H9 (cell line): ENCODE measurements at regions not wholly inside any gene's neighbourhood (a gene's known extent, or its start where the extent isn't known, plus 50 kb on each side); places are given as distances from the start of the nearest gene placed in this dataset.

Experiments used
- DNase-seq: peaks from one replicate; pipeline ENCODE4 v3.0.0-alpha.2; 2017
- H2AFZ ChIP-seq: one replicate; pipeline ENCODE4 v1.6.1; 2013; ENCODE audit warnings: mild to moderate bottlenecking, low read length, control low read depth, moderate library complexity
- H2AK5ac ChIP-seq: 2 replicates; pipeline ENCODE4 v1.6.1; 2013; ENCODE audit warnings: low read length, control low read depth, mixed read lengths; ENCODE audit not compliant: insufficient read length
- H2BK120ac ChIP-seq: one replicate; pipeline ENCODE4 v1.6.1; 2013; ENCODE audit warnings: low read depth, mild to moderate bottlenecking, low read length, control low read depth, inconsistent platforms; ENCODE audit not compliant: poor library complexity, severe bottlenecking
- H2BK12ac ChIP-seq: 2 replicates; pipeline ENCODE4 v1.6.1; 2013; ENCODE audit warnings: low read length, control low read depth, mixed read lengths, low read depth; ENCODE audit not compliant: insufficient read length
- H2BK15ac ChIP-seq: 2 replicates; pipeline ENCODE4 v1.6.1; 2013; ENCODE audit warnings: low read depth, low read length, control low read depth
- H2BK20ac ChIP-seq: one replicate; pipeline ENCODE4 v1.6.1; 2013; ENCODE audit warnings: low read depth, mild to moderate bottlenecking, low read length, control low read depth, inconsistent platforms; ENCODE audit not compliant: poor library complexity, severe bottlenecking
- H2BK5ac ChIP-seq: 2 replicates; pipeline ENCODE4 v1.6.1; 2013; ENCODE audit warnings: low read length, control low read depth, mixed read lengths; ENCODE audit not compliant: insufficient read length
- H3K14ac ChIP-seq: 2 replicates; pipeline ENCODE4 v1.6.1; 2013; ENCODE audit warnings: low read length, control low read depth; ENCODE audit not compliant: insufficient read depth
- H3K18ac ChIP-seq: 2 replicates; pipeline ENCODE4 v1.6.1; 2013; ENCODE audit warnings: low read depth, mild to moderate bottlenecking, mixed read lengths, low read length, control low read depth; ENCODE audit not compliant: insufficient read length
- H3K23ac ChIP-seq: 2 replicates; pipeline ENCODE4 v1.6.1; 2013; ENCODE audit warnings: low read length, control low read depth, mixed read lengths, low read depth; ENCODE audit not compliant: insufficient read length
- H3K23me2 ChIP-seq: 2 replicates; pipeline ENCODE4 v1.6.1; 2013; ENCODE audit warnings: low read depth, mild to moderate bottlenecking, mixed read lengths, low read length, control low read depth; ENCODE audit not compliant: insufficient read length, poor library complexity, severe bottlenecking
- H3K27ac ChIP-seq: 2 replicates; pipeline ENCODE4 v1.5.1; 2013; ENCODE audit warnings: low read length, control low read depth, mixed read lengths, low read depth; ENCODE audit not compliant: insufficient read length
- H3K27me3 ChIP-seq: 2 replicates; pipeline ENCODE4 v1.6.1; 2013; ENCODE audit warnings: low read length, control low read depth, inconsistent platforms; ENCODE audit not compliant: insufficient read depth
- H3K4ac ChIP-seq: 2 replicates; pipeline ENCODE4 v1.6.1; 2013; ENCODE audit warnings: low read depth, mild to moderate bottlenecking, control low read depth, inconsistent platforms, low read length, moderate library complexity
- H3K4me1 ChIP-seq: 2 replicates; pipeline ENCODE4 v1.6.1; 2013; ENCODE audit warnings: low read length, control low read depth, inconsistent platforms; ENCODE audit not compliant: insufficient read depth
- H3K4me2 ChIP-seq: 2 replicates; pipeline ENCODE4 v1.6.1; 2013; ENCODE audit warnings: low read length, control low read depth, mixed read lengths; ENCODE audit not compliant: insufficient read length, insufficient read depth
- H3K56ac ChIP-seq: 2 replicates; pipeline ENCODE4 v1.6.1; 2013; ENCODE audit warnings: low read depth, mild to moderate bottlenecking, mixed read lengths, low read length, control low read depth; ENCODE audit not compliant: insufficient read length
- H3K79me1 ChIP-seq: 2 replicates; pipeline ENCODE4 v1.6.1; 2013; ENCODE audit warnings: low read depth, mild to moderate bottlenecking, moderate library complexity, low read length, control low read depth, inconsistent platforms; ENCODE audit not compliant: insufficient read depth, poor library complexity, severe bottlenecking
- H3K79me2 ChIP-seq: 2 replicates; pipeline ENCODE4 v1.6.1; 2013; ENCODE audit warnings: low read length, control low read depth, inconsistent platforms; ENCODE audit not compliant: insufficient read depth
- H3K9ac ChIP-seq: 2 replicates; pipeline ENCODE4 v1.6.1; 2013; ENCODE audit warnings: low read length, control low read depth, mixed read lengths; ENCODE audit not compliant: insufficient read length; ENCODE audit errors: extremely low read depth
- H3K9me3 ChIP-seq: one replicate; pipeline ENCODE4 v1.6.1; 2013; ENCODE audit warnings: low read depth, low read length, inconsistent platforms; ENCODE audit not compliant: control insufficient read depth
- H3T11ph ChIP-seq: one replicate; pipeline ENCODE4 v1.6.1; 2013; ENCODE audit warnings: mild to moderate bottlenecking, low read length, control low read depth, inconsistent platforms
- H4K20me1 ChIP-seq: one replicate; pipeline ENCODE4 v1.6.1; 2013; ENCODE audit not compliant: control insufficient read depth, insufficient read length, insufficient read depth
- H4K5ac ChIP-seq: 2 replicates; pipeline ENCODE4 v1.6.1; 2013; ENCODE audit warnings: low read depth, mild to moderate bottlenecking, mixed read lengths, low read length, control low read depth; ENCODE audit not compliant: insufficient read length
- H4K8ac ChIP-seq: replicated peaks from 2 replicates; pipeline ENCODE4 v1.6.1; 2013; ENCODE audit warnings: low read length, control low read depth, mixed read lengths, low read depth; ENCODE audit not compliant: insufficient read length
- H4K91ac ChIP-seq: 2 replicates; pipeline ENCODE4 v1.6.1; 2013; ENCODE audit warnings: low read depth, mild to moderate bottlenecking, moderate library complexity, mixed read lengths, low read length, control low read depth; ENCODE audit not compliant: insufficient read length
- H3K27ac Mint-ChIP-seq, 3 experiments: 2 replicates in 2 of 3; 3 replicates in 1 of 3; pipeline ENCODE4 v1.8.0; 2020 to 2021; ENCODE audit warnings: mixed read lengths in 3 of 3, mild to moderate bottlenecking in 1 of 3, moderate library complexity in 1 of 3
- H3K27me3 Mint-ChIP-seq: 2 replicates; pipeline ENCODE4 v1.8.0; 2021; ENCODE audit warnings: low read depth, mild to moderate bottlenecking, moderate library complexity, mixed read lengths
- H3K36me3 Mint-ChIP-seq, 3 experiments: 2 replicates in 2 of 3; 3 replicates in 1 of 3; pipeline ENCODE4 v1.8.0; 2020 to 2021; ENCODE audit warnings: low read depth in 3 of 3, mixed read lengths in 3 of 3; ENCODE audit not compliant: insufficient read depth in 1 of 3
- H3K4me1 Mint-ChIP-seq, 2 experiments: 2 replicates each; pipeline ENCODE4 v1.8.0; 2020; ENCODE audit warnings: mixed read lengths in 2 of 2
- H3K4me3 Mint-ChIP-seq, 2 experiments: 2 replicates in 1 of 2; 3 replicates in 1 of 2; pipeline ENCODE4 v1.8.0; 2020 to 2021; ENCODE audit warnings: mild to moderate bottlenecking in 2 of 2, mixed read lengths in 2 of 2, moderate library complexity in 1 of 2
- H3K9me3 Mint-ChIP-seq, 2 experiments: 2 replicates in 1 of 2; 3 replicates in 1 of 2; pipeline ENCODE4 v1.8.0; 2020; ENCODE audit warnings: mild to moderate bottlenecking in 2 of 2, mixed read lengths in 2 of 2, moderate library complexity in 1 of 2
- TF ChIP-seq, protein P1 (sequence below): fragments of 200-600 bp; sonication (generic); conservative IDR thresholded peaks from 3 replicates; pipeline ENCODE4 v1.8.0; 2021; ENCODE audit warnings: antibody characterized with exemption, mild to moderate bottlenecking

DNA sequence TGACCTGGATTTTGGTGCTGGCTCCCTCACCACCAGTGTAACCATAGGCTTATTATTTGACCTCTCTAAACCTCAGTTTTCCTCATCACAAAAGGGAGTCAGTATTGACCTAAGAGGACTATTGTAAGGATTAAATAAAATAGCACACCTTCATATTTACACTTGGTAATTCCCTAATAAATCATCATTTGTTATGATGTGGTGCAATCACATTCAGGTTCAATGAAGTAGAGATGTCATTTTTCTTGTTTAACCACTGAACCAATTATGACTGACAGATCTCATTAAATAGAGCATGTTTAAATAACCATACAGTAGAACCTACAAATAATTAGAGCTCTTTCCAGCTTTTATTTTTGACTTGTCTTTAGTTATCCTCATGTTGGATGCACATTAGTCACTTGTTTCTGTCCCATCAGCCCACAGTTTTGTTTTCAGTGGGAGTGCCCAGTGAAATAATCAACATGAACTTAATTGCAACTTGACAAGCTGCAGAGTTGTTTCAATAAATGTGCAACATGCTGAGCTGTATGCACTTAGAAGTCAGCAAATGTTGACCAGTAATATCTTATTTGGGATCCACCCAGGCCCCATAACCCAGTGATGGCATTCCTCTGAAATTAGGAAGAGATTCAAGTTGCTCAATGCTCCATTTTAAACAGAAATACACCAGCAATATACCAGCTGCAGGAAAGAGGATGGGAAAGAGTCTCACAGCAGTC, 451.7 kb upstream of the MARCKS start:
- Histone ChIP-seq H2AK5ac (no peak overlapping the region), H3K27me3 (no peaks in the 10 kb centered on the region), H3K4me1 (no peaks in the 10 kb centered on the region), H3T11ph (no peak overlapping the region), H2BK20ac (no peak overlapping the region), H2AFZ (no peak overlapping the region), H2BK120ac (no peak overlapping the region), H3K9me3 (no peaks in the 10 kb centered on the region), H2BK15ac (no peak overlapping the region), H4K5ac (no peak overlapping the region), H4K20me1 (no peaks in the 10 kb centered on the region), H3K14ac (no peak overlapping the region), H4K8ac (no peak overlapping the region), H3K4ac (no peak overlapping the region), H3K23me2 (no peaks in the 10 kb centered on the region), H3K79me1 (no peaks in the 10 kb centered on the region), H3K9ac (no peak overlapping the region), H2BK12ac (no peak overlapping the region), H3K18ac (no peak overlapping the region), H3K79me2 (no peaks in the 10 kb centered on the region), H3K27ac (no peak overlapping the region), H3K56ac (no peak overlapping the region), H3K23ac (no peak overlapping the region), H4K91ac (no peak overlapping the region), H3K4me2 (no peak overlapping the region), H2BK5ac (no peak overlapping the region)
- Mint-ChIP-seq H3K9me3 (no peaks in the 10 kb centered on the region), H3K36me3 (no peaks in the 10 kb centered on the region), H3K4me3 (no peak overlapping the region), H3K27me3 (no peaks in the 10 kb centered on the region), H3K27ac (no peak overlapping the region), H3K4me1 (peaks cover under 1 to 3% of the 10 kb centered on the region in 2 experiments; a peak in 2 of 4 replicates)
- TF ChIP-seq, protein P1, sequence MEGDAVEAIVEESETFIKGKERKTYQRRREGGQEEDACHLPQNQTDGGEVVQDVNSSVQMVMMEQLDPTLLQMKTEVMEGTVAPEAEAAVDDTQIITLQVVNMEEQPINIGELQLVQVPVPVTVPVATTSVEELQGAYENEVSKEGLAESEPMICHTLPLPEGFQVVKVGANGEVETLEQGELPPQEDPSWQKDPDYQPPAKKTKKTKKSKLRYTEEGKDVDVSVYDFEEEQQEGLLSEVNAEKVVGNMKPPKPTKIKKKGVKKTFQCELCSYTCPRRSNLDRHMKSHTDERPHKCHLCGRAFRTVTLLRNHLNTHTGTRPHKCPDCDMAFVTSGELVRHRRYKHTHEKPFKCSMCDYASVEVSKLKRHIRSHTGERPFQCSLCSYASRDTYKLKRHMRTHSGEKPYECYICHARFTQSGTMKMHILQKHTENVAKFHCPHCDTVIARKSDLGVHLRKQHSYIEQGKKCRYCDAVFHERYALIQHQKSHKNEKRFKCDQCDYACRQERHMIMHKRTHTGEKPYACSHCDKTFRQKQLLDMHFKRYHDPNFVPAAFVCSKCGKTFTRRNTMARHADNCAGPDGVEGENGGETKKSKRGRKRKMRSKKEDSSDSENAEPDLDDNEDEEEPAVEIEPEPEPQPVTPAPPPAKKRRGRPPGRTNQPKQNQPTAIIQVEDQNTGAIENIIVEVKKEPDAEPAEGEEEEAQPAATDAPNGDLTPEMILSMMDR = no peak
- no peak for DNase-seq
